ENCODE measurements at regions not wholly inside any gene's neighbourhood (a gene's known extent, or its start where the extent isn't known, plus 50 kb on each side); places are given as distances from the start of the nearest gene placed in this dataset.

- no peak for TF ChIP-seq POLR2AphosphoS5 (IDR thresholded peaks at IDR 0.05)
- no peak for TF ChIP-seq POLR2A (IDR thresholded peaks at IDR 0.05)
Measured at GRCh38 chr4:32475710-32476109, 1755.5 kb downstream of the PCDH7 start.
